ENCODE measurements at regions not wholly inside any gene's neighbourhood (a gene's known extent, or its start where the extent isn't known, plus 50 kb on each side); places are given as distances from the start of the nearest gene placed in this dataset.

- DNase-seq: no peak
These were observed 136.2 kb downstream of the TEX29 start for GRCh38 chr13:111456452-111457230.

GRCh38 chr13:111458001-111458531 lies 137.6 kb downstream of the TEX29 start:
- no peak for DNase-seq

- DNase-seq: no peak
These were observed 138.3 kb downstream of the TEX29 start for GRCh38 chr13:111458739-111459138.

GRCh38 chr13:111459803-111460547 lies 139.5 kb downstream of the TEX29 start:
- DNase-seq: no peak

GRCh38 chr13:111460548-111461444 lies 140.4 kb downstream of the TEX29 start:
- DNase-seq: peak; percentile 27

- DNase-seq: no peak
These were observed 141.2 kb downstream of the TEX29 start for GRCh38 chr13:111461445-111462149.

- no peak for DNase-seq
These were observed 141.9 kb downstream of the TEX29 start for GRCh38 chr13:111462221-111462764.

- no peak for DNase-seq
These were observed 142.5 kb downstream of the TEX29 start for GRCh38 chr13:111462944-111463343.

GRCh38 chr13:111467111-111467890 lies 146.9 kb downstream of the TEX29 start:
- no peak for DNase-seq

- no peak for DNase-seq
These were observed 147.9 kb downstream of the TEX29 start for GRCh38 chr13:111468037-111468959.

- DNase-seq: no peak
These were observed 149.0 kb downstream of the TEX29 start for GRCh38 chr13:111469450-111469849.

GRCh38 chr13:111469916-111470506 lies 149.6 kb downstream of the TEX29 start:
- DNase-seq: no peak

GRCh38 chr13:111470933-111471332 lies 150.5 kb downstream of the TEX29 start:
- DNase-seq: no peak

GRCh38 chr13:111472083-111472482 lies 151.6 kb downstream of the TEX29 start:
- DNase-seq: no peak

- DNase-seq: no peak
These were observed 152.4 kb downstream of the TEX29 start for GRCh38 chr13:111472559-111473460.

GRCh38 chr13:111474136-111475002 lies 153.9 kb downstream of the TEX29 start:
- DNase-seq: peak; percentile 1

- no peak for DNase-seq
These were observed 155.0 kb downstream of the TEX29 start for GRCh38 chr13:111475488-111475887.
